Fibroblast of skin of left biceps (primary cell): ENCODE measurements at regions not wholly inside any gene's neighbourhood (a gene's known extent, or its start where the extent isn't known, plus 50 kb on each side); places are given as distances from the start of the nearest gene placed in this dataset.

Experiments used
- DNase-seq, 2 experiments: peaks; one replicate each; pipeline ENCODE4 v3.0.0-alpha.2; 2013; ENCODE audit warnings: low read depth in 2 of 2

GRCh38 chr15:94057305-94057704, 174.1 kb upstream of the MCTP2 start:
- DNase-seq, result no peak

- DNase-seq, result no peak
Measured at GRCh38 chr15:94056314-94056713, 175.0 kb upstream of the MCTP2 start.

GRCh38 chr15:94053626-94054025, 177.7 kb upstream of the MCTP2 start:
- no peak for DNase-seq

GRCh38 chr15:94052711-94053110, 178.7 kb upstream of the MCTP2 start:
- no peak for DNase-seq

- no peak for DNase-seq
Measured at GRCh38 chr15:94047566-94047965, 183.8 kb upstream of the MCTP2 start.

- no peak for DNase-seq
Measured at GRCh38 chr15:94042180-94042928, 189.0 kb upstream of the MCTP2 start.

- DNase-seq, result no peak
Measured at GRCh38 chr15:94041746-94042145, 189.6 kb upstream of the MCTP2 start.

- peak; percentile 66 to 69 for DNase-seq
Measured at GRCh38 chr15:94040541-94041248, 190.7 kb upstream of the MCTP2 start.

- no peak for DNase-seq
Measured at GRCh38 chr15:94036156-94036555, 195.2 kb upstream of the MCTP2 start.

- no peak for DNase-seq
Measured at GRCh38 chr15:94033683-94034020, 197.7 kb upstream of the MCTP2 start.

- no peak for DNase-seq
Measured at GRCh38 chr15:94033014-94033682, 198.2 kb upstream of the MCTP2 start.

GRCh38 chr15:94032571-94032970, 198.8 kb upstream of the MCTP2 start:
- DNase-seq, result no peak

- no peak for DNase-seq
Measured at GRCh38 chr15:94031072-94031471, 200.3 kb upstream of the MCTP2 start.

GRCh38 chr15:94029495-94029894, 201.9 kb upstream of the MCTP2 start:
- peak; percentile 79 to 85 for DNase-seq

- no peak for DNase-seq
Measured at GRCh38 chr15:94028809-94029208, 202.6 kb upstream of the MCTP2 start.

GRCh38 chr15:94028121-94028520, 203.2 kb upstream of the MCTP2 start:
- DNase-seq, result no peak

- DNase-seq, result no peak
Measured at GRCh38 chr15:94027581-94027980, 203.8 kb upstream of the MCTP2 start.

GRCh38 chr15:94026458-94027304, 204.7 kb upstream of the MCTP2 start:
- peak; percentile 89 to 90 for DNase-seq

- no peak for DNase-seq
Measured at GRCh38 chr15:94023531-94023930, 207.8 kb upstream of the MCTP2 start.

- DNase-seq, result no peak
Measured at GRCh38 chr15:94021621-94022320, 209.6 kb upstream of the MCTP2 start.

GRCh38 chr15:94019062-94019461, 212.3 kb upstream of the MCTP2 start:
- DNase-seq, result no peak
